IPS DF 6.9 (cell line): ENCODE measurements at regions not wholly inside any gene's neighbourhood (a gene's known extent, or its start where the extent isn't known, plus 50 kb on each side); places are given as distances from the start of the nearest gene placed in this dataset.

ENCODE experiments used
- DNase-seq: peaks from one replicate; pipeline ENCODE4 v3.0.0-alpha.2; 2013; ENCODE audit warnings: low read depth, low spot score
- H3K27ac ChIP-seq: one replicate; pipeline ENCODE4 v1.5.1; 2013; ENCODE audit warnings: low read length, control low read depth
- H3K27me3 ChIP-seq: 2 replicates; pipeline ENCODE4 v1.6.1; 2013; ENCODE audit warnings: mild to moderate bottlenecking, low read length; ENCODE audit not compliant: control insufficient read depth, insufficient read depth
- H3K36me3 ChIP-seq: 2 replicates; pipeline ENCODE4 v1.6.1; 2013; ENCODE audit warnings: low read length; ENCODE audit not compliant: control insufficient read depth, insufficient read depth
- H3K4me1 ChIP-seq: 2 replicates; pipeline ENCODE4 v1.6.1; 2013; ENCODE audit warnings: low read length; ENCODE audit not compliant: control insufficient read depth, insufficient read depth
- H3K4me3 ChIP-seq: 2 replicates; pipeline ENCODE4 v1.5.1; 2013; ENCODE audit warnings: mild to moderate bottlenecking, low read length
- H3K9me3 ChIP-seq: 2 replicates; pipeline ENCODE4 v1.6.1; 2013; ENCODE audit warnings: low read length, inconsistent platforms; ENCODE audit not compliant: control insufficient read depth, insufficient read depth
- WGBS: extraction: QIAGEN DNeasy Blood & Tissue Kit; methylation state at CpG from one replicate; pipeline ENCODE4 v1.1.7; 2013; ENCODE audit warnings: mixed read lengths, missing lambda C conversion rate; ENCODE audit not compliant: insufficient read length, insufficient coverage; 5-methylcytosine and 5-hydroxymethylcytosine counted together

- no peak overlapping the region for H3K4me3 ChIP-seq
- H3K9me3 ChIP-seq, result no peaks in the 10 kb centered on the region
- no peaks in the 10 kb centered on the region for H3K36me3 ChIP-seq
- DNase-seq, result peak; percentile 54
- WGBS, result no CpG with 5 or more reads among the region's 3 CpGs
- no peaks in the 10 kb centered on the region for H3K27me3 ChIP-seq
- peaks cover 5% of the 10 kb centered on the region for H3K4me1 ChIP-seq
- H3K27ac ChIP-seq, result no peak overlapping the region
Measured at GRCh38 chr15:29611057-29611456, 211.2 kb downstream of the TJP1 start.

GRCh38 chr15:29601811-29602210 is 220.5 kb downstream of the TJP1 start:
- H3K36me3 ChIP-seq, result no peaks in the 10 kb centered on the region
- DNase-seq, result no peak
- no CpG with 5 or more reads among the region's 5 CpGs for WGBS
- no peaks in the 10 kb centered on the region for H3K4me1 ChIP-seq
- no peaks in the 10 kb centered on the region for H3K27me3 ChIP-seq
- no peak overlapping the region for H3K27ac ChIP-seq
- H3K9me3 ChIP-seq, result no peaks in the 10 kb centered on the region
- no peak overlapping the region for H3K4me3 ChIP-seq

GRCh38 chr15:29600262-29600661 is 222.0 kb downstream of the TJP1 start:
- Histone ChIP-seq H3K9me3 (no peaks in the 10 kb centered on the region), H3K4me1 (no peaks in the 10 kb centered on the region), H3K36me3 (no peaks in the 10 kb centered on the region), H3K4me3 (no peak overlapping the region), H3K27me3 (no peaks in the 10 kb centered on the region), H3K27ac (no peak overlapping the region)
- no peak for DNase-seq
- WGBS, result no CpG with 5 or more reads among the region's 1 CpG

GRCh38 chr15:29596266-29596665 is 226.0 kb downstream of the TJP1 start:
- no peaks in the 10 kb centered on the region for H3K27me3 ChIP-seq
- H3K27ac ChIP-seq, result no peak overlapping the region
- no peaks in the 10 kb centered on the region for H3K36me3 ChIP-seq
- no peak overlapping the region for H3K4me3 ChIP-seq
- no CpG with 5 or more reads among the region's 3 CpGs for WGBS
- no peaks in the 10 kb centered on the region for H3K4me1 ChIP-seq
- H3K9me3 ChIP-seq, result no peaks in the 10 kb centered on the region
- no peak for DNase-seq

- no peak for DNase-seq
- no peak overlapping the region for H3K4me3 ChIP-seq
- H3K27me3 ChIP-seq, result no peaks in the 10 kb centered on the region
- H3K9me3 ChIP-seq, result no peaks in the 10 kb centered on the region
- no peaks in the 10 kb centered on the region for H3K36me3 ChIP-seq
- WGBS, result no CpG with 5 or more reads among the region's 1 CpG
- no peaks in the 10 kb centered on the region for H3K4me1 ChIP-seq
- no peak overlapping the region for H3K27ac ChIP-seq
Measured at GRCh38 chr15:29593629-29594028, 228.6 kb downstream of the TJP1 start.

- Histone ChIP-seq H3K9me3 (no peaks in the 10 kb centered on the region), H3K4me1 (no peaks in the 10 kb centered on the region), H3K27me3 (no peaks in the 10 kb centered on the region), H3K36me3 (no peaks in the 10 kb centered on the region), H3K4me3 (no peak overlapping the region), H3K27ac (no peak overlapping the region)
- no CpG with 5 or more reads among the region's 4 CpGs for WGBS
- no peak for DNase-seq
Measured at GRCh38 chr15:29593111-29593510, 229.2 kb downstream of the TJP1 start.

GRCh38 chr15:29590701-29591100 is 231.6 kb downstream of the TJP1 start:
- DNase-seq, result no peak
- H3K36me3 ChIP-seq, result no peaks in the 10 kb centered on the region
- H3K4me1 ChIP-seq, result no peaks in the 10 kb centered on the region
- H3K27me3 ChIP-seq, result no peaks in the 10 kb centered on the region
- no peaks in the 10 kb centered on the region for H3K9me3 ChIP-seq
- no peak overlapping the region for H3K27ac ChIP-seq
- no peak overlapping the region for H3K4me3 ChIP-seq

- no CpG with 5 or more reads among the region's 4 CpGs for WGBS
- Histone ChIP-seq H3K27me3 (no peaks in the 10 kb centered on the region), H3K4me1 (no peaks in the 10 kb centered on the region), H3K36me3 (no peaks in the 10 kb centered on the region), H3K4me3 (no peak overlapping the region), H3K27ac (no peak overlapping the region), H3K9me3 (no peaks in the 10 kb centered on the region)
- DNase-seq, result no peak
Measured at GRCh38 chr15:29589975-29590374, 232.3 kb downstream of the TJP1 start.

GRCh38 chr15:29589416-29589815 is 232.9 kb downstream of the TJP1 start:
- Histone ChIP-seq H3K9me3 (no peaks in the 10 kb centered on the region), H3K27me3 (no peaks in the 10 kb centered on the region), H3K36me3 (no peaks in the 10 kb centered on the region), H3K4me1 (no peaks in the 10 kb centered on the region), H3K27ac (no peak overlapping the region), H3K4me3 (no peak overlapping the region)
- no CpG with 5 or more reads among the region's 9 CpGs for WGBS
- no peak for DNase-seq

GRCh38 chr15:29573197-29573838 is 248.9 kb downstream of the TJP1 start:
- peaks cover 6% of the 10 kb centered on the region; the same call in 1 of the 2 replicates for H3K27me3 ChIP-seq
- H3K36me3 ChIP-seq, result no peaks in the 10 kb centered on the region
- H3K4me1 ChIP-seq, result no peaks in the 10 kb centered on the region; the same call in none of the 2 replicates
- H3K27ac ChIP-seq, result no peak overlapping the region
- DNase-seq, result no peak
- H3K4me3 ChIP-seq, result no peak overlapping the region
- H3K9me3 ChIP-seq, result no peaks in the 10 kb centered on the region
- no CpG with 5 or more reads among the region's 4 CpGs for WGBS

- H3K4me3 ChIP-seq, result peak overlapping the region; percentile 35; the same call in 1 of the 2 replicates
Measured at GRCh38 chr15:29571792-29572431, 250.4 kb downstream of the TJP1 start.

More at GRCh38 chr15:29571792-29572431, 250.4 kb downstream of the TJP1 start:
- Histone ChIP-seq H3K27me3 (peaks cover 6% of the 10 kb centered on the region; the same call in 1 of the 2 replicates), H3K27ac (no peak overlapping the region), H3K4me1 (no peaks in the 10 kb centered on the region; the same call in none of the 2 replicates), H3K36me3 (no peaks in the 10 kb centered on the region), H3K9me3 (no peaks in the 10 kb centered on the region)
- DNase-seq, result no peak
- no CpG with 5 or more reads among the region's 14 CpGs for WGBS
